Activated naive CD8-positive, alpha-beta T cell treated with anti-CD3 and anti-CD28 coated beads, Interleukin-2, amount 10 ng/mL, durations not matched to agents 7 days and 5 days (primary cell): ENCODE measurements at regions not wholly inside any gene's neighbourhood (a gene's known extent, or its start where the extent isn't known, plus 50 kb on each side); places are given as distances from the start of the nearest gene placed in this dataset.

Experiments used
- ATAC-seq: fragments of 150-1000 bp; cut with Tn5 transposase; one replicate; pipeline ENCODE4 v1.10.0; 2021; ENCODE audit warnings: low read depth, moderate library complexity
- POLR2A ChIA-PET: fragments of 350-600 bp; sonication (Branson Sonifier 250); formaldehyde crosslinking; loops from one replicate; lab custom pipeline; 2021; ENCODE audit warnings: antibody characterized with exemption; lab: Charles Lee
- DNase-seq: peaks from one replicate; pipeline ENCODE4 v3.0.0; 2021
- H3K27ac Mint-ChIP-seq: one replicate; pipeline ENCODE4 v1.8.0; 2022; ENCODE audit warnings: mild to moderate bottlenecking, mixed read lengths
- H3K27me3 Mint-ChIP-seq: one replicate; pipeline ENCODE4 v1.8.0; 2022; ENCODE audit warnings: mild to moderate bottlenecking, moderate library complexity, mixed read lengths
- H3K36me3 Mint-ChIP-seq: one replicate; pipeline ENCODE4 v1.8.0; 2021; ENCODE audit warnings: mild to moderate bottlenecking, mixed read lengths
- H3K4me1 Mint-ChIP-seq: one replicate; pipeline ENCODE4 v1.8.0; 2021; ENCODE audit warnings: mixed read lengths
- H3K4me3 Mint-ChIP-seq: one replicate; pipeline ENCODE4 v1.8.0; 2022; ENCODE audit warnings: mild to moderate bottlenecking, moderate library complexity, mixed read lengths
- H3K9me3 Mint-ChIP-seq: one replicate; pipeline ENCODE4 v1.8.0; 2021; ENCODE audit warnings: mixed read lengths

GRCh38 chr4:36006226-36006625, 238.1 kb downstream of the ARAP2 start:
- Mint-ChIP-seq H3K36me3 (no peaks in the 10 kb centered on the region), H3K4me3 (no peak overlapping the region), H3K27me3 (peaks cover 3% of the 10 kb centered on the region)

DNA sequence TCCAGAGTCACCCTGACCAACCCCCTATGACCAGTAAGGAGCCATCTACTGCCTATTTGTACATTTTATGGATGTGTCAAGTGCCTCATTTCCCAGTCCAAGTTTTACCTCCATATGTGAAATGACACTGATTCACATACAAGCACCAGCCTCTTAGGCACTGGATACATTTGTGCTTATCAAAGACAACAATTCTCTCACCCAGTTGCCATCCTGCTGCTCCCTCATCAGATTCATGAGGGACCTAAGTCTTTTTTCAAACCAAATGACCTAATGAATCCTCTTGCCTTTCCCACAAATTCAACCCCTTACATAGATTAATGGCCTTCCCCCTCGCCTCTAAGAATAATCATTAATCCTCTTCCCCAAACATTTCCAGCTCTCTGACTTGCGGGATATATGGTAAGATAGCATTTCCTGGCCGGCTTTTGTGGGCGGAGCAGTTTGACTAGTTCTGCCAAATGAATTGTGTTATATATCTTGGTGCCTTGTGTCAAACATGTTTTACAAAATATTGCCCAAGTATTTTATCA, 233.9 kb downstream of the ARAP2 start:
- Mint-ChIP-seq H3K27me3 (peaks cover 3% of the 10 kb centered on the region), H3K9me3 (no peaks in the 10 kb centered on the region), H3K36me3 (no peaks in the 10 kb centered on the region), H3K4me1 (no peaks in the 10 kb centered on the region), H3K27ac (no peak overlapping the region), H3K4me3 (no peak overlapping the region)
- ATAC-seq (no peak), DNase-seq (no peak)
- POLR2A ChIA-PET, result no interaction called here

More at GRCh38 chr4:36006226-36006625, 238.1 kb downstream of the ARAP2 start:
- Mint-ChIP-seq H3K27ac (no peak overlapping the region), H3K9me3 (no peaks in the 10 kb centered on the region), H3K4me1 (no peaks in the 10 kb centered on the region)
- POLR2A ChIA-PET, result no interaction called here
- DNase-seq, result no peak
- no peak for ATAC-seq

DNA sequence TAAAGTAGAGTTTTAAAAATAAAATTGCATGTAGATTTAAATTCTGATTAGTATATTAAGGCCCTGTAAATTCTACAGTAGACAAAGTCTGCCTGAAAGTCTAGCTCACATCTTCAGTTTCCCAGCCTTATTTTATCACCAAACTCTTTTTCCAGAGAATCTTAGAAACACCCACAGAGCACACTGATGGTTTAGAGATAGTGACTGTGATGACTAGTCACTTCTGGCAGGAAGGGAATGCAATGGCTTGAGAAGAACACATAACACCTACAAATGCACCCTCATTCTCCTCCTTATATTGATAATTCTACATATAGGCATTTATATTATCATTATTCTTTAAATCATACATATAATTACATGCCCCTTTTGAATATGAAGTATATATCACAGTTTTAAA, 232.9 kb downstream of the ARAP2 start:
- no peaks in the 10 kb centered on the region for H3K36me3 Mint-ChIP-seq
- DNase-seq (no peak), ATAC-seq (no peak)
- no peaks in the 10 kb centered on the region for H3K4me1 Mint-ChIP-seq
- POLR2A ChIA-PET, result no interaction called here
- H3K27me3 Mint-ChIP-seq, result peaks cover 3% of the 10 kb centered on the region
- H3K27ac Mint-ChIP-seq, result no peak overlapping the region
- H3K4me3 Mint-ChIP-seq, result no peak overlapping the region
- no peaks in the 10 kb centered on the region for H3K9me3 Mint-ChIP-seq

- no peak for ATAC-seq
- Mint-ChIP-seq H3K4me3 (no peak overlapping the region), H3K27ac (no peak overlapping the region), H3K36me3 (no peaks in the 10 kb centered on the region), H3K4me1 (no peaks in the 10 kb centered on the region), H3K27me3 (peaks cover 3% of the 10 kb centered on the region), H3K9me3 (no peaks in the 10 kb centered on the region)
- POLR2A ChIA-PET, result no interaction called here
- no peak for DNase-seq
These were observed 231.8 kb downstream of the ARAP2 start for GRCh38 chr4:36012503-36012902.

DNA sequence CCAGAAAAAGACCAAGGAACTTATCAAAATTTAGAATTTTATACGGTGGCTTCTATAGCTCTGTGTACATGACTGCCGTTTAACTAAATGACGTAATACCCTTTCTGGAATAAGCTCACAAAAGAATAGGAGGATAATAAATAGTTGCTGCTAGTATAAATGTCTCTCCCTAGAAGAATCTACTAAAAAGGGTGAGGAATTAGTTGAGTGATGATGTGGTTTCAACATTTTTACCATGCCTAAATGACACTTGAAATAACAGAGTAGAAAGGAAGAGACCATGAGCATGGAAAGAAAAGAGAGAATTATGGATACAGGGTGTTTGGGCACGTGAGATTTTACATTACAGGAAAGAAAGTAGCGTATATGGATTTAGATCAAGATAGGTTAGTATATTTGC, 231.1 kb downstream of the ARAP2 start:
- ATAC-seq, result no peak
- no peaks in the 10 kb centered on the region for H3K9me3 Mint-ChIP-seq
- no peaks in the 10 kb centered on the region for H3K36me3 Mint-ChIP-seq
- H3K4me3 Mint-ChIP-seq, result no peak overlapping the region
- peaks cover 3% of the 10 kb centered on the region for H3K27me3 Mint-ChIP-seq
- POLR2A ChIA-PET, result no interaction called here
- no peak for DNase-seq
- no peaks in the 10 kb centered on the region for H3K4me1 Mint-ChIP-seq
- no peak overlapping the region for H3K27ac Mint-ChIP-seq
